Heart right ventricle (tissue), 16 donors: ENCODE measurements at regions not wholly inside any gene's neighbourhood (a gene's known extent, or its start where the extent isn't known, plus 50 kb on each side); places are given as distances from the start of the nearest gene placed in this dataset.

Experiments used
- ATAC-seq, 8 donors: fragments of 200-7000 bp; cut with Tn5 transposase; one replicate each; pipeline ENCODE4 v1.9.1; 2020; ENCODE audit warnings: mild to moderate bottlenecking in 8 of 8, moderate library complexity in 8 of 8, moderate number of reproducible peaks in 1 of 8
- DNase-seq, 2 donors: peaks; one replicate each; pipeline ENCODE4 v3.0.0-alpha.2; 2020
- H3K27ac ChIP-seq, 10 donors: fragments of 200-600 bp; sonication (generic) in 2 of 10; one replicate each; pipeline versions ENCODE4 v1.5.0 to v1.8.0; 2020 to 2022; ENCODE audit warnings: mild to moderate bottlenecking in 3 of 10
- H3K27me3 ChIP-seq, 7 donors: fragments of 200-600 bp; one replicate each; pipeline ENCODE4 v1.8.0; 2021 to 2022; ENCODE audit warnings: mild to moderate bottlenecking in 2 of 7
- H3K36me3 ChIP-seq, 9 donors: fragments of 200-600 bp; sonication (generic) in 1 of 9; one replicate each; pipeline versions ENCODE4 v1.5.0 to v1.8.0; 2020 to 2022; ENCODE audit warnings: mild to moderate bottlenecking in 2 of 9
- H3K4me1 ChIP-seq, 9 donors: fragments of 200-600 bp; sonication (generic) in 1 of 9; one replicate each; pipeline versions ENCODE4 v1.5.0 to v1.8.0; 2020 to 2022; ENCODE audit warnings: mild to moderate bottlenecking in 4 of 9
- H3K4me3 ChIP-seq, 10 donors: fragments of 200-600 bp; sonication (generic) in 2 of 10; one replicate each; pipeline versions ENCODE4 v1.5.0 to v1.8.0; 2020 to 2022; ENCODE audit warnings: mild to moderate bottlenecking in 7 of 10, moderate library complexity in 2 of 10
- H3K9me3 ChIP-seq, 11 donors: fragments of 200-600 bp in 10 of 11; sonication (generic) in 2 of 11; one replicate each; pipeline versions ENCODE4 v1.5.0 to v1.8.0; 2013 to 2022; ENCODE audit warnings: mild to moderate bottlenecking in 2 of 11, control low read depth in 1 of 11, moderate library complexity in 1 of 11
- WGBS, 2 donors: extraction: QIAGEN DNeasy Blood & Tissue Kit; methylation state at CpG; one replicate each; pipeline ENCODE4 v1.1.7; 2013; ENCODE audit warnings: inconsistent platforms in 1 of 2; 5-methylcytosine and 5-hydroxymethylcytosine counted together
- intact Hi-C, 10 donors: fragments of 100-400 bp; cut with DNase I; formaldehyde crosslinking; loops; one replicate each; pipeline versions ENCODE4 v1.11.1 to v1.14.2; 2022
- TF ChIP-seq, protein P1 (sequence below), 9 donors: fragments of 200-600 bp; sonication (generic) in 2 of 9; IDR thresholded peaks; one replicate each; pipeline versions ENCODE4 v1.5.0 to v1.8.0; 2021 to 2022; ENCODE audit warnings: antibody characterized with exemption in 9 of 9, mild to moderate bottlenecking in 5 of 9, moderate library complexity in 1 of 9
- donor health status: Arrhythmogenic right ventricular cardiomyopathy.
- donor health status: ischemic (EF 13 %, LVEDD 7.1; RV severe dilation, severe dysfunction).
- donor health status: healthy with polysubstance abuse.
- donor health status: DM: no; HTN: yes; CAD: no.
- donor health status: DM: no; HTN: no; CAD: no.
- donor health status: ischemic (EF 25% LVEDD 6.9; RV normal size, moderate dysfunction).
- donor health status: ischemic (EF 25% LVEDD 5.7; RV mildly dilated, moderate dysfunction).
- donor health status: healthy.
- donor health status: DM: yes; HTN: yes; CAD: no.
- donor health status: Ischemic cardiomyopathy.
- donor health status: ischemic (EF 35%, LVEDD 5.7; RV mildly dilated, moderate dysfunction).
- donor health status: nonischemic (EF 11% LVEDD 7.7; RV severe dilation, severe dysfunction).
- donor health status: DM: yes; HTN: yes; CAD: no.
- donor health status: PGD.
- donor health status: ischemic (EF 29% LVEDD 5.4; RV normal size, mild dysfunction).
- donor health status: nonischemic (EF 23%, LVEDD 6.1; RV moderate dilation, normal function).

DNA sequence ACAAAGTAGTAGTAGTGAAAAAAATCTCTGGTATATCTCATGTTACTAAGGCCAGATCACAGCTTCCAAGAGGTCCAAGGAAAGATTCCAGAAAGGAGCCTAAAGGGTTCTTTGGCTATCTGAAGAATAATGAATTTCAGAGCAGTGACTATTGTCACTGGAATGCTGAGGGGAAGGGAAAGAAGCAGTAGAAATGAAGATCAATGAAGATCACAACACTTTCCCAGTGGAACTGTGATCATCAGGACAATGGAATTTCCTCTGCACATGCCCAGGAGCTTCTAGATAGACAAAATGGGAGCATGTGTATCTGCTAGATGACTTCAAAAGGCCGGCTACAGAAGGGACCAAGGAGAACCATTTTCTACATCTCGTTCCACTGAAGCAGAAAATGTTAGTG is 219.5 kb upstream of the PHYHIPL start:
- peaks cover 0 to 7% (median 0%) of the 10 kb centered on the region in 11 donors for H3K9me3 ChIP-seq
- TF ChIP-seq, protein P1, sequence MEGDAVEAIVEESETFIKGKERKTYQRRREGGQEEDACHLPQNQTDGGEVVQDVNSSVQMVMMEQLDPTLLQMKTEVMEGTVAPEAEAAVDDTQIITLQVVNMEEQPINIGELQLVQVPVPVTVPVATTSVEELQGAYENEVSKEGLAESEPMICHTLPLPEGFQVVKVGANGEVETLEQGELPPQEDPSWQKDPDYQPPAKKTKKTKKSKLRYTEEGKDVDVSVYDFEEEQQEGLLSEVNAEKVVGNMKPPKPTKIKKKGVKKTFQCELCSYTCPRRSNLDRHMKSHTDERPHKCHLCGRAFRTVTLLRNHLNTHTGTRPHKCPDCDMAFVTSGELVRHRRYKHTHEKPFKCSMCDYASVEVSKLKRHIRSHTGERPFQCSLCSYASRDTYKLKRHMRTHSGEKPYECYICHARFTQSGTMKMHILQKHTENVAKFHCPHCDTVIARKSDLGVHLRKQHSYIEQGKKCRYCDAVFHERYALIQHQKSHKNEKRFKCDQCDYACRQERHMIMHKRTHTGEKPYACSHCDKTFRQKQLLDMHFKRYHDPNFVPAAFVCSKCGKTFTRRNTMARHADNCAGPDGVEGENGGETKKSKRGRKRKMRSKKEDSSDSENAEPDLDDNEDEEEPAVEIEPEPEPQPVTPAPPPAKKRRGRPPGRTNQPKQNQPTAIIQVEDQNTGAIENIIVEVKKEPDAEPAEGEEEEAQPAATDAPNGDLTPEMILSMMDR (IDR thresholded peaks at IDR 0.05): no peak
- intact Hi-C loops: loop anchor here in 5 of 10 donors (5.0 to 10.0 kb wide), 4 partner anchors 172 to 668 kb away; no protein-coding TSS in a partner anchor
- no peaks in the 10 kb centered on the region for H3K27me3 ChIP-seq
- H3K36me3 ChIP-seq: no peaks in the 10 kb centered on the region
- no peak for DNase-seq
- no peak overlapping the region for H3K27ac ChIP-seq
- ATAC-seq: no peak
- no peak overlapping the region for H3K4me3 ChIP-seq
- H3K4me1 ChIP-seq: peaks cover 0 to 5% (median 0%) of the 10 kb centered on the region in 9 donors
- 67 to 83% methylated on average over 2 of the region's 2 CpGs for WGBS, 2 donors

DNA sequence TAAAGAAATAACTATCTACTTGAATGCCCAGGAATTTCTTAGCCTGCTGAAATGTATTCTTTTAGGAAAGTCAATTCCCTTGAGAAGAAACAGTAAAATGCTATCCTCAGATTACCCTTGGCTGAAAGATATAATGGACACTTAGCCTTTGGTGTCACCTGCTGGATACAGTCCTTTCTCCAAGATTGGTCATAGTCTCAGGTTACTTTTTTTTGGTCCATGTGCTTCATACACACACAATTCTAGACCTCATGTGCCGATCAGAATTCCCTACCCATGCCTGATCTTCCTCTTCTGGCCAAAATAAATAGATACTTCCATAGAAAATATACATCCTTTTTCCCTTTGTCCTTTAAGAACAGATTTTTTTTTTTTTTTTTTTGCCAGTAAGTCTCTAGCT is 218.9 kb upstream of the PHYHIPL start:
- intact Hi-C loops: loop anchor here in 5 of 10 donors (5.0 to 10.0 kb wide), 4 partner anchors 173 to 667 kb away; no protein-coding TSS in a partner anchor
- no peak for DNase-seq
- Histone ChIP-seq H3K27me3 (no peaks in the 10 kb centered on the region), H3K4me1 (peaks cover 0 to 5% (median 0%) of the 10 kb centered on the region in 9 donors), H3K4me3 (no peak overlapping the region), H3K36me3 (no peaks in the 10 kb centered on the region), H3K9me3 (peaks cover 0 to 7% (median 0%) of the 10 kb centered on the region in 11 donors), H3K27ac (no peak overlapping the region)
- ATAC-seq: no peak
- TF ChIP-seq, protein P1 (IDR thresholded peaks at IDR 0.05): no peak
- WGBS, 2 donors: 83 to 86% methylated on average over 1 of the region's 1 CpG

DNA sequence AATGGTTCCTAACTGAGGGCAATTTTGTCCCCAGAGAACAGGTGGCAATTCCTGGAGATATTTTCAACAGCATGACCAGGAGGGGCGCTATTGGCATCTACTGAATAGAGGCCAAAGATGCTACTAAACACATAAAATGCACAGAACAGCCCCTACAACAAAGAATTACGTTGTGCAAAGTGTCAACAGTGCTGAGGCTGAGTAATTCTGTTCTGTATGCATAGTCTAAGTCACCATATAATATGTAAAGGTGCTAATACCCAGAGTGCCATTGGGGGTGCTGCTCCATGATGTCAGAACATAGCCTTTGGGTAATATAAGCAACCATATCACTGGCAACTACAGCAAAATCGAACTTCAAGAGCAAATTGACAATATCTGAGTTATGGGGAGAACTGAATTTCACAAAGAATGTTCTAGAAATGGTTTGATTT is 213.3 kb upstream of the PHYHIPL start:
- intact Hi-C loops: no loop called here
- H3K4me1 ChIP-seq: peaks cover 0 to 9% (median 0%) of the 10 kb centered on the region in 9 donors
- ATAC-seq (no peak), DNase-seq (no peak)
- no peak overlapping the region for H3K4me3 ChIP-seq
- H3K9me3 ChIP-seq: peaks cover 0 to 7% (median 0%) of the 10 kb centered on the region in 11 donors
- 46 to 48% methylated on average over 3 of the region's 3 CpGs for WGBS, 2 donors
- no peaks in the 10 kb centered on the region for H3K36me3 ChIP-seq
- TF ChIP-seq, protein P1 (IDR thresholded peaks at IDR 0.05): peak in 1 of 9 donors; percentile 22
- H3K27me3 ChIP-seq: peaks cover 0 to 4% (median 0%) of the 10 kb centered on the region in 7 donors
- H3K27ac ChIP-seq: no peak overlapping the region

DNA sequence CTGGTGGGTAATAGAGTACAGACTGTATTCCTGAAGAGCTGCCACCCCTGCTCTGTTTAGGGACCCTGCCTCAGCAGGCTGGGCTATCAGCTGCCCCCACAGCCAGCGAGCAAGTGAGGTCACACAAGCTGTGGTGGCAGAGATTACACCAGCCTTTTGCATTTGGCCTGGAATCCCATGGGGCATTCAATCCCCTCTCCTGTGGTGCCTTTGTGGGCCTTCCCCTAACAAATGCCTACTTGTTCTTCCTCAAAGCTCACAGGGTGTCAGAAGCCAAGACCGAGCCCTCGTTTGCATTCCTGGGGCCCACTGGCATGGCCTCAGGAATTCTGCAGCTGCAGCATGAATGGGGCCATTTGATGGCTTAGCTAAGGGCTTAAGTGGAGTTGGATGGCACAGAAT is 212.7 kb upstream of the PHYHIPL start:
- Histone ChIP-seq H3K4me3 (no peak overlapping the region), H3K9me3 (peaks cover 0 to 7% (median 0%) of the 10 kb centered on the region in 11 donors), H3K36me3 (no peaks in the 10 kb centered on the region), H3K4me1 (peaks cover 0 to 9% (median 0%) of the 10 kb centered on the region in 9 donors), H3K27ac (no peak overlapping the region), H3K27me3 (peaks cover 0 to 4% (median 0%) of the 10 kb centered on the region in 7 donors)
- peak in 1 of 8 donors; percentile 33 for ATAC-seq
- intact Hi-C loops: no loop called here
- 39 to 47% methylated on average over 3 of the region's 3 CpGs for WGBS, 2 donors
- TF ChIP-seq, protein P1 (IDR thresholded peaks at IDR 0.05): no peak
- DNase-seq: no peak
